KG1 (cell line): ENCODE measurements at regions not wholly inside any gene's neighbourhood (a gene's known extent, or its start where the extent isn't known, plus 50 kb on each side); places are given as distances from the start of the nearest gene placed in this dataset.

Experiments used
- DNase-seq: peaks from one replicate; lab custom pipeline; 2025; lab: John Stamatoyannopoulos, UW

- DNase-seq, result no peak
Observed at GRCh38 chr17:68812876-68813584, 142.2 kb downstream of the ABCA8 start.

- no peak for DNase-seq
Observed at GRCh38 chr17:68809148-68809547, 146.0 kb downstream of the ABCA8 start.

- no peak for DNase-seq
Observed at GRCh38 chr17:68807998-68808772, 147.0 kb downstream of the ABCA8 start.

- DNase-seq, result no peak
Observed at GRCh38 chr17:68805609-68806008, 149.6 kb downstream of the ABCA8 start.

GRCh38 chr17:68804777-68805520 lies 150.2 kb downstream of the ABCA8 start:
- no peak for DNase-seq

- no peak for DNase-seq
Observed at GRCh38 chr17:68803164-68803929, 151.8 kb downstream of the ABCA8 start.

- no peak for DNase-seq
Observed at GRCh38 chr17:68801335-68802247, 153.6 kb downstream of the ABCA8 start.

GRCh38 chr17:68800751-68801150 lies 154.4 kb downstream of the ABCA8 start:
- DNase-seq, result no peak

- DNase-seq, result no peak
Observed at GRCh38 chr17:68794636-68795434, 160.4 kb downstream of the ABCA8 start.

GRCh38 chr17:68792873-68793272 lies 162.3 kb downstream of the ABCA8 start:
- no peak for DNase-seq

GRCh38 chr17:68792042-68792685 lies 163.0 kb downstream of the ABCA8 start:
- no peak for DNase-seq

GRCh38 chr17:68790931-68791330 lies 164.3 kb downstream of the ABCA8 start:
- no peak for DNase-seq

GRCh38 chr17:68790492-68790891 lies 164.7 kb downstream of the ABCA8 start:
- no peak for DNase-seq

- DNase-seq, result no peak
Observed at GRCh38 chr17:68789203-68789962, 165.8 kb downstream of the ABCA8 start.

GRCh38 chr17:68785565-68786486 lies 169.4 kb downstream of the ABCA8 start:
- no peak for DNase-seq

GRCh38 chr17:68784431-68784830 lies 170.8 kb downstream of the ABCA8 start:
- DNase-seq, result no peak

- DNase-seq, result no peak
Observed at GRCh38 chr17:68783861-68784260, 171.3 kb downstream of the ABCA8 start.

- no peak for DNase-seq
Observed at GRCh38 chr17:68782789-68783188, 172.4 kb downstream of the ABCA8 start.
